ENCODE measurements at regions not wholly inside any gene's neighbourhood (a gene's known extent, or its start where the extent isn't known, plus 50 kb on each side); places are given as distances from the start of the nearest gene placed in this dataset.

GRCh38 chr2:18898271-18898670, 308.9 kb upstream of the NT5C1B start:
- ATAC-seq, result no peak
- no peak for TF ChIP-seq CTCF (IDR thresholded peaks at IDR 0.05)
- H3K4me1 ChIP-seq, result no peaks in the 10 kb centered on the region
- H3K36me3 ChIP-seq, result no peaks in the 10 kb centered on the region
- no peaks in the 10 kb centered on the region for H3K9me3 ChIP-seq
- DNase-seq, result no peak
- intact Hi-C loops (cut with DNase I), result no loop called here
- no peak overlapping the region for H3K27ac ChIP-seq
- no peaks in the 10 kb centered on the region for H3K27me3 ChIP-seq
- no peak overlapping the region for H3K4me3 ChIP-seq

- no peak for ATAC-seq
- no peak for DNase-seq
- H3K36me3 ChIP-seq, result no peaks in the 10 kb centered on the region
- H3K9me3 ChIP-seq, result no peaks in the 10 kb centered on the region
- TF ChIP-seq CTCF (IDR thresholded peaks at IDR 0.05), result no peak
- intact Hi-C loops (cut with DNase I), result no loop called here
- H3K4me3 ChIP-seq, result no peak overlapping the region
- H3K4me1 ChIP-seq, result no peaks in the 10 kb centered on the region
- no peaks in the 10 kb centered on the region for H3K27me3 ChIP-seq
- H3K27ac ChIP-seq, result no peak overlapping the region
Measured at GRCh38 chr2:18896125-18896764, 306.9 kb upstream of the NT5C1B start.

- H3K4me1 ChIP-seq, result no peaks in the 10 kb centered on the region
- DNase-seq, result no peak
- no peak overlapping the region for H3K4me3 ChIP-seq
- no peaks in the 10 kb centered on the region for H3K9me3 ChIP-seq
- no peaks in the 10 kb centered on the region for H3K36me3 ChIP-seq
- no peaks in the 10 kb centered on the region for H3K27me3 ChIP-seq
- intact Hi-C loops (cut with DNase I), result no loop called here
- no peak for ATAC-seq
- no peak for TF ChIP-seq CTCF (IDR thresholded peaks at IDR 0.05)
- H3K27ac ChIP-seq, result no peak overlapping the region
Measured at GRCh38 chr2:18891600-18892345, 302.4 kb upstream of the NT5C1B start.

- intact Hi-C loops (cut with DNase I), result no loop called here
- no peak for ATAC-seq
- DNase-seq, result no peak
- Histone ChIP-seq H3K4me1 (no peaks in the 10 kb centered on the region), H3K27me3 (no peaks in the 10 kb centered on the region), H3K9me3 (no peaks in the 10 kb centered on the region), H3K27ac (no peak overlapping the region), H3K36me3 (no peaks in the 10 kb centered on the region), H3K4me3 (no peak overlapping the region)
- no peak for TF ChIP-seq CTCF (IDR thresholded peaks at IDR 0.05)
Measured at GRCh38 chr2:18889565-18890332, 300.4 kb upstream of the NT5C1B start.

GRCh38 chr2:18885457-18885856, 296.1 kb upstream of the NT5C1B start:
- no peak for DNase-seq
- no peaks in the 10 kb centered on the region for H3K4me1 ChIP-seq
- H3K36me3 ChIP-seq, result no peaks in the 10 kb centered on the region
- no peaks in the 10 kb centered on the region for H3K27me3 ChIP-seq
- no peak for TF ChIP-seq CTCF (IDR thresholded peaks at IDR 0.05)
- no peaks in the 10 kb centered on the region for H3K9me3 ChIP-seq
- H3K27ac ChIP-seq, result no peak overlapping the region
- intact Hi-C loops (cut with DNase I), result no loop called here
- no peak overlapping the region for H3K4me3 ChIP-seq
- ATAC-seq, result no peak
